GM19463 (cell line): ENCODE measurements at regions not wholly inside any gene's neighbourhood (a gene's known extent, or its start where the extent isn't known, plus 50 kb on each side); places are given as distances from the start of the nearest gene placed in this dataset.

Source experiments
- ATAC-seq: cut with Tn5 transposase; IDR thresholded peaks from one replicate; pipeline ENCODE4 v1.9.1; 2021; ENCODE audit warnings: mild to moderate bottlenecking, moderate library complexity; ENCODE audit not compliant: unreplicated experiment

GRCh38 chr6:119921491-119922010 lies 572.0 kb upstream of the MAN1A1 start:
- ATAC-seq, result no peak

GRCh38 chr6:119917186-119917585 lies 567.6 kb upstream of the MAN1A1 start:
- ATAC-seq, result no peak

GRCh38 chr6:119915971-119916370 lies 566.4 kb upstream of the MAN1A1 start:
- no peak for ATAC-seq

- ATAC-seq, result no peak
Measured at GRCh38 chr6:119908157-119908556, 558.6 kb upstream of the MAN1A1 start.

- no peak for ATAC-seq
Measured at GRCh38 chr6:119902681-119903080, 553.1 kb upstream of the MAN1A1 start.

GRCh38 chr6:119896806-119897205 lies 547.2 kb upstream of the MAN1A1 start:
- no peak for ATAC-seq

- ATAC-seq, result no peak
Measured at GRCh38 chr6:119895626-119896025, 546.1 kb upstream of the MAN1A1 start.

GRCh38 chr6:119894811-119895210 lies 545.2 kb upstream of the MAN1A1 start:
- ATAC-seq, result no peak

GRCh38 chr6:119891644-119892043 lies 542.1 kb upstream of the MAN1A1 start:
- no peak for ATAC-seq

GRCh38 chr6:119891206-119891605 lies 541.6 kb upstream of the MAN1A1 start:
- ATAC-seq, result no peak

- no peak for ATAC-seq
Measured at GRCh38 chr6:119890470-119890869, 540.9 kb upstream of the MAN1A1 start.

GRCh38 chr6:119887666-119888065 lies 538.1 kb upstream of the MAN1A1 start:
- ATAC-seq, result no peak

- no peak for ATAC-seq
Measured at GRCh38 chr6:119881416-119881815, 531.9 kb upstream of the MAN1A1 start.

GRCh38 chr6:119880840-119881239 lies 531.3 kb upstream of the MAN1A1 start:
- no peak for ATAC-seq

GRCh38 chr6:119879731-119880130 lies 530.2 kb upstream of the MAN1A1 start:
- no peak for ATAC-seq

- no peak for ATAC-seq
Measured at GRCh38 chr6:119874381-119874780, 524.8 kb upstream of the MAN1A1 start.

- no peak for ATAC-seq
Measured at GRCh38 chr6:119873107-119873506, 523.5 kb upstream of the MAN1A1 start.

GRCh38 chr6:119871520-119871919 lies 522.0 kb upstream of the MAN1A1 start:
- no peak for ATAC-seq

- no peak for ATAC-seq
Measured at GRCh38 chr6:119865466-119866350, 516.1 kb upstream of the MAN1A1 start.

GRCh38 chr6:119862719-119863118 lies 513.2 kb upstream of the MAN1A1 start:
- ATAC-seq, result no peak

GRCh38 chr6:119858901-119859300 lies 509.3 kb upstream of the MAN1A1 start:
- no peak for ATAC-seq

GRCh38 chr6:119856136-119856535 lies 506.6 kb upstream of the MAN1A1 start:
- ATAC-seq, result peak; percentile 83

- no peak for ATAC-seq
Measured at GRCh38 chr6:119848696-119849095, 499.1 kb upstream of the MAN1A1 start.
